HEK293T (cell line): ENCODE measurements at regions not wholly inside any gene's neighbourhood (a gene's known extent, or its start where the extent isn't known, plus 50 kb on each side); places are given as distances from the start of the nearest gene placed in this dataset.
"Not testable (repeated sequence)": the region's sequence is repeated elsewhere in the genome, so short reads cannot be mapped to it uniquely, and the experiment has no call there.

ENCODE experiments used
- CTCF ChIA-PET: fragments of 350-600 bp; formaldehyde crosslinking; extraction: SDS; loops from one replicate; lab custom pipeline; 2021; ENCODE audit warnings: antibody characterized with exemption, inconsistent platforms; lab: Yijun Ruan, JAX
- POLR2A ChIA-PET: fragments of 350-600 bp; formaldehyde crosslinking; extraction: SDS; loops from one replicate; lab custom pipeline; 2020; ENCODE audit warnings: antibody characterized with exemption, inconsistent platforms; lab: Yijun Ruan, JAX
- DNase-seq: peaks from one replicate; pipeline ENCODE4 v3.0.0; 2012; ENCODE audit warnings: mixed read lengths; ENCODE audit errors: extremely low spot score
- ARNT ChIP-seq: fragments of 450-650 bp; IDR thresholded peaks from 2 replicates; pipeline ENCODE4 v1.6.1; 2017; ENCODE audit warnings: mild to moderate bottlenecking
- BHLHE40 ChIP-seq: fragments of 450-650 bp; IDR thresholded peaks from 2 replicates; pipeline ENCODE4 v1.6.1; 2016; ENCODE audit warnings: mild to moderate bottlenecking, moderate library complexity, borderline replicate concordance
- CTBP1 ChIP-seq: fragments of 450-650 bp; IDR thresholded peaks from 2 replicates; pipeline ENCODE4 v1.6.1; 2016; ENCODE audit warnings: borderline replicate concordance
- ELF4 ChIP-seq: fragments of 450-650 bp; IDR thresholded peaks from 2 replicates; pipeline ENCODE4 v1.6.1; 2017; ENCODE audit warnings: antibody characterized with exemption
- FOXA1 ChIP-seq: fragments of 450-650 bp; IDR thresholded peaks from 2 replicates; pipeline ENCODE4 v1.6.1; 2016; ENCODE audit warnings: mild to moderate bottlenecking
- FOXK2 ChIP-seq: fragments of 450-650 bp; IDR thresholded peaks from 2 replicates; pipeline ENCODE4 v1.6.1; 2016; ENCODE audit warnings: mild to moderate bottlenecking
- FOXM1 ChIP-seq: fragments of 450-650 bp; IDR thresholded peaks from 2 replicates; pipeline ENCODE4 v1.6.1; 2017; ENCODE audit warnings: mild to moderate bottlenecking, borderline replicate concordance
- HDGF ChIP-seq: fragments of 450-650 bp; IDR thresholded peaks from 2 replicates; pipeline ENCODE4 v1.6.1; 2017; ENCODE audit warnings: antibody characterized with exemption, borderline replicate concordance
- L3MBTL2 ChIP-seq: fragments of 450-650 bp; conservative IDR thresholded peaks from 2 replicates; pipeline ENCODE4 v1.6.1; 2016; ENCODE audit warnings: mild to moderate bottlenecking
- LEF1 ChIP-seq: fragments of 450-650 bp; IDR thresholded peaks from 2 replicates; pipeline ENCODE4 v1.6.1; 2017; ENCODE audit warnings: mild to moderate bottlenecking, borderline replicate concordance
- NFRKB ChIP-seq: fragments of 450-650 bp; IDR thresholded peaks from 2 replicates; pipeline ENCODE4 v1.6.1; 2016; ENCODE audit warnings: mild to moderate bottlenecking, moderate library complexity
- PKNOX1 ChIP-seq: fragments of 450-650 bp; IDR thresholded peaks from 2 replicates; pipeline ENCODE4 v1.6.1; 2016
- SP1 ChIP-seq: fragments of 450-650 bp; IDR thresholded peaks from 2 replicates; pipeline ENCODE4 v1.6.1; 2017
- SUZ12 ChIP-seq: fragments of 450-650 bp; IDR thresholded peaks from 2 replicates; pipeline ENCODE4 v1.6.1; 2016; ENCODE audit warnings: mild to moderate bottlenecking
- TARDBP ChIP-seq: fragments of 450-650 bp; IDR thresholded peaks from 2 replicates; pipeline ENCODE4 v1.6.1; 2016
- ZNF384 ChIP-seq: fragments of 450-650 bp; IDR thresholded peaks from 2 replicates; pipeline ENCODE4 v1.6.1; 2016

GRCh38 chr4:126533146-126533805 lies 1099.5 kb upstream of the INTU start:
- DNase-seq = no peak
- TF ChIP-seq SP1 = no peak
- TF ChIP-seq FOXM1 = no peak
- TF ChIP-seq SUZ12 = no peak
- no peak for TF ChIP-seq L3MBTL2
- no peak for TF ChIP-seq CTBP1
- TF ChIP-seq PKNOX1 = no peak
- TF ChIP-seq HDGF = no peak
- no peak for TF ChIP-seq ZNF384
- no peak for TF ChIP-seq NFRKB
- no peak for TF ChIP-seq TARDBP
- TF ChIP-seq BHLHE40 = no peak
- no peak for TF ChIP-seq ELF4
- ChIA-PET CTCF (no interaction called here), POLR2A (no interaction called here)

- POLR2A ChIA-PET = no interaction called here
- TF ChIP-seq SP1 (no peak), FOXA1 (no peak), ARNT (no peak), FOXK2 (no peak), L3MBTL2 (no peak), HDGF (no peak), LEF1 (no peak), BHLHE40 (no peak), TARDBP (no peak), CTBP1 (no peak), ZNF384 (no peak), ELF4 (no peak), FOXM1 (no peak), NFRKB (no peak)
- CTCF ChIA-PET = interaction anchor here (0.6 kb wide), 1 partner anchor 50 kb away, joined by 3 read pairs; no protein-coding TSS in a partner anchor
- no peak for DNase-seq
Observed at GRCh38 chr4:126539771-126540170, 1093.0 kb upstream of the INTU start.

- no peak for DNase-seq
- ChIA-PET CTCF (no interaction called here), POLR2A (no interaction called here)
- TF ChIP-seq CTBP1 = no peak
- TF ChIP-seq HDGF = no peak
- TF ChIP-seq ARNT = no peak
- TF ChIP-seq SUZ12 = no peak
- TF ChIP-seq NFRKB = no peak
- TF ChIP-seq ELF4 = no peak
- TF ChIP-seq SP1 = no peak
- TF ChIP-seq L3MBTL2 = no peak
- TF ChIP-seq FOXA1 = no peak
- TF ChIP-seq FOXK2 = no peak
Observed at GRCh38 chr4:126541820-126542219, 1090.9 kb upstream of the INTU start.

- POLR2A ChIA-PET = no interaction called here
- CTCF ChIA-PET = interaction anchor here (0.7 kb wide), 1 partner anchor 25 kb away, joined by 3 read pairs; no protein-coding TSS in a partner anchor
Observed at GRCh38 chr4:126544276-126544675, 1088.5 kb upstream of the INTU start.

GRCh38 chr4:126546197-126546596 lies 1086.6 kb upstream of the INTU start:
- DNase-seq, POLR2A ChIA-PET, CTCF ChIA-PET: not testable (repeated sequence)

More at GRCh38 chr4:126544276-126544675, 1088.5 kb upstream of the INTU start:
- TF ChIP-seq LEF1 (no peak), FOXK2 (no peak), ARNT (no peak), L3MBTL2 (no peak), TARDBP (no peak), HDGF (no peak), SUZ12 (no peak), PKNOX1 (no peak), BHLHE40 (no peak), ZNF384 (no peak), FOXM1 (no peak), SP1 (no peak)
- DNase-seq = no peak

- TF ChIP-seq NFRKB (no peak), HDGF (no peak), SP1 (no peak), ARNT (no peak), FOXK2 (no peak), FOXM1 (no peak), LEF1 (no peak), ELF4 (no peak), TARDBP (no peak), ZNF384 (no peak)
- ChIA-PET CTCF (no interaction called here), POLR2A (no interaction called here)
Observed at GRCh38 chr4:126547352-126547751, 1085.4 kb upstream of the INTU start.

GRCh38 chr4:126548890-126549289 lies 1083.9 kb upstream of the INTU start:
- ChIA-PET CTCF (no interaction called here), POLR2A (no interaction called here)
- DNase-seq = no peak
- TF ChIP-seq TARDBP (no peak), FOXK2 (no peak), HDGF (no peak), FOXA1 (no peak), ELF4 (no peak), FOXM1 (no peak)

More at GRCh38 chr4:126547352-126547751, 1085.4 kb upstream of the INTU start:
- no peak for DNase-seq
